ENCODE measurements at regions not wholly inside any gene's neighbourhood (a gene's known extent, or its start where the extent isn't known, plus 50 kb on each side); places are given as distances from the start of the nearest gene placed in this dataset.

DNA sequence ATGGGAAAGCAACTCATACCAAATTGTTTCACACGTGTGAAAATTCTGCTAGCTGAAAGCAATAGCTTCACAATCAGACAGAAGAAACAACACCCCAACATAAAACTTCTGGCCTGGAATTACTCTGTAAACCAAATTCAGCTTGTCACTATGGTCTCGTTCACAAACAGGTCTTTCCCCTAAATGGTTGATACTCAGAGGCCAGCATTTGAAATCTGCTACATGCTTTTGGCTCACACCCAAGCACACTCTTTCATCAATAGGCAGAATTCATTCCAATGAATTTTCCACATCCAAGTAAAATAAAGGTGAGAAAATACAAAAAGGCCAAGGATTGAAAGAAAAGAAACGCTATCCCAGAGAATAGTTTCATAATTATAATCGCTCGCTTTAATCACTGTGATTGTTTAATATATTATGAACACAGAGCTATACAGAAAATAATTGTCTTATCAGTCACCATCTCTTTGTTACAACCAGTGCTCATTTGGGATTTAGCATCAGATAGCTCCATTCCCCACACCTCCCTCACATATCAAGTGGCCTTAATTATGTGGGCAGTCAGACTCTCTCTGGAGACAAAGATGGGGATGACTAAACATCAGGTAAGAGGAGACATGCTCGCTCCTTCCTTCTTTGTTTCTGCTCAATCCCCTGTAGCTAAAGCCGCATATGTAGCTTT, 503.8 kb upstream of the ARRDC4 start:
- DNase-seq, result no peak

DNA sequence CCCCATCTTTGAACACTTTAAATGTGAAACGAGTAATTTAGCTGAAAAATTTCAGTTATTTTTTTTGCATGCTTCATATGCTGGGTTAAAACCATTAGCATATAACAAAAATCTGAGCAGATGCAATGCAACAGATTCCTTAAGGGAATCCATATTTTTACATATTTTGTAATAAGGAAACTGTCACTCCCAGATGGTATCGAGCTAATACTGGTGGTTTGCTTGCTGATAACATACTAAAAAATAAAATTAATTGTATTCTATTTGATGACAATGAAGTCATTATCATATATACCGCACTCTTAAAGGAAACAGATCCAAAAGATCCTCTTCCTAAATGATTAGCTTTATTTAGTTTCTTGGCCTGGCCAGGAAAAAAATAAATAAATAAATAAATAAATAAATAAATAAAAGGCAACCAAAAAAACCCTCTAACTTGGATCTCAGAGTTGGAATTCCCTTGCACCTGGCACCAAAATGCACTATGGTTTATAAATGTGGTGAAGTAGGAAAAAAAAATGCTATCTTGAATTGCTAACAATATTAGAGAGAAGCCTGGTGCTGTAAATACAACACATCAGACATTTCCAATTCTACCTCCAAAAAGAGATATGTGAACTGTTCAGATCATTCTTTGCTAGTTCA, 503.2 kb upstream of the ARRDC4 start:
- no peak for DNase-seq

DNA sequence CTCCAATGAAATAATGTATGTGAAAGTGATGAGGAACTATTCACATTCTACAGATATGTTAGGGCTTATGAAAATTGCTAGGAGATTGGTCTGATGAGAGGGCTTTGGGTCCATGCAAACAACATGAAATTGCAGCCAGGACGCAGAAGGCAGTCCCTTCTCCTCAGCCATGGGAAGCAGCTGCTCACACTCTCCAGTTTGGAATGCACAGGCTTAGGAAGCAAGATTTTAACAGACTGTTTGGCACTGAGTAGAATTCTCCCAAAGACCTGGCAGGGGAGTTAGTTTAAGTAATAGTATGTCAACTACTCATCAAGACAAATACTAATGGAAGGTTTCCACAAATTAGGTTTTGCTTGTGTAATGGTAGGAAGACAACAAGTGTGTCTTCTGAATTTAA, 500.7 kb upstream of the ARRDC4 start:
- no peak for DNase-seq

DNA sequence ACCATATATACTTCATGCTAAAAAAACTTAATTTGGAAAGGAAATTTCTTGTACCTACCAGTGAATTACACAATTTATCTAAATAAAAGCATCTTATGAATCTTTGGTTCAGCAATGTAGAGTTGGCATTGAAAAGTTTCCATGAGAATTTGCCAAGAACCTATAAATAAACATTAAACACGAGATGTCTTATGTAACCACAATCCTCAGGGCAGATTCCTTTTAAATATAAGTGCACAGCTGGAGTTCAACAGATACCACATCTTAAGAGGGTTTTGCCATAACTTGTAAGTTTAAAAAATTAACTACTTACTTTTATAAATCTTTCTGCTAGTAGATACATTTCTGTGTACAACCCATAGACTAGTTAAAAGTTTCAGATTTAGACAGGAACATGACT, 499.3 kb upstream of the ARRDC4 start:
- no peak for DNase-seq

DNA sequence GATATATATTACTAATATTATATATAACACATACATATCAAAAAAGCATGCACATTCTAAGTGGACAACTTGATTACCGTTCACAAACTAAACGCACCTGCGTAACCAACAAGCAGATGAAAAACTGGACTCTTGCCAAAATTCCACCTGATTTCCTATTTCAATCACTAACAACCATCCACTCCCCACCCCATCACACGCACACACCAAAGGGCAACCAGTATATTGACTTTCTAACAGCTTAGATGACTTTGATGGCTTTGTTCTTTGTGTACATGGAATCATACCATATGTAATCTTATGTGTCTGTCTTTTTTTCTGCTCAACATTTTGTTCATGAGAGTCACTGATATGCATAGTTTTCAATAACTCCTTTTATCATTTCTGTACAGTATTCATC, 496.8 kb upstream of the ARRDC4 start:
- DNase-seq, result no peak

DNA sequence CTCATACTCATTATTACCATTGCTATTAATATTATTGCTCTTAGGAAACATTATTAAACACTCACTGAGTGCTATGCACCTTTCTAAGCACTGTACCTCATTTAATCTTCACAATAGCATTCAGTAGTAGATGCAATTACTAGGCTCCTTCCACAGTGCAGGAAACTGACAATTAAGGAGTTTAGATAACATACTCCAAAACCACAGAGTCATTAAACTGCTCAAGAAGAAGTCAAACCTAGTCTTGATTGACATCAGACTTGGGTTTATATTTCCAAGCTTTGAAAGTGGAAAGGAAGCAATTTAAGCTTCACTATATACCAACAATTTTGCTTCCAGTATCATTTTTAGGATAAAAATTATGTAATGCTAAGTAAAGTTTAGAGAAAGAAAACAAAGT, 490.1 kb upstream of the ARRDC4 start:
- no peak for DNase-seq

DNA sequence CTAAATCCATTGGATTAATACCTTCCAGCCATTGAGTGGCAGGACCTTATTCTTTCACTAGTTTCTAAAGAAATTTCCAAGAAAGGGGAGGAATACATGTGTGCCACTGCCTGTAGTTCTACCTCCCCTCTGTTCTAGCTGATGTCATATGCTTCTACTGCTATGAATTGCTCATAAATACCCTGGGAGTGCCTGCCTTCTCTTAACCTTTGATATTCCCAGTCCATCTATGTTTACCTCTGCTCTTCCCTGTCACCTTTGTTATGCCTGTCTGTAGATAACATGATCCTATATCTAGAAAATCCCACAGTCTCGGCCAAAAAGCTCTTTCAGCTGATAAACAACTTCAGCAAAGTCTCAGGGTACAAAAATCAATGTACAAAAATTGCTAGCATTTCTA, 486.9 kb upstream of the ARRDC4 start:
- DNase-seq, result no peak

DNA sequence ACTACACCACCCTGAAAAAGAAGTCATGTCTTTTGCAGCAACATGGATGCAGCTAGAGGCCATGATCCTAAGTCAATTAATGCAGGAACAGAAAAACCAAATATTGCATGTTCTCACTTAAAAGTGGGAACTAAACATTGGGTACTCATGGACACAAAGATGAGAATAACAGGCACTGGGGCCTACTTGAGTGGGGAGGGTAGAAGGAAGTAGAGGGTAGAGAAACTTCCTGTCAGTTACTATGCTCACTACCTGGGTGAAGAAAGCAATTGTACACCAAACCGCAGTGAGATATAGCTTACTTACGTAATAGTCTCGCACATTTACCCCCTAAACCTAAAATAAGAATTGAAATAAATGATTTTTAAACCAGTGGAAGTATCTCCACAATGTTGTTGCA, 480.5 kb upstream of the ARRDC4 start:
- no peak for DNase-seq

DNA sequence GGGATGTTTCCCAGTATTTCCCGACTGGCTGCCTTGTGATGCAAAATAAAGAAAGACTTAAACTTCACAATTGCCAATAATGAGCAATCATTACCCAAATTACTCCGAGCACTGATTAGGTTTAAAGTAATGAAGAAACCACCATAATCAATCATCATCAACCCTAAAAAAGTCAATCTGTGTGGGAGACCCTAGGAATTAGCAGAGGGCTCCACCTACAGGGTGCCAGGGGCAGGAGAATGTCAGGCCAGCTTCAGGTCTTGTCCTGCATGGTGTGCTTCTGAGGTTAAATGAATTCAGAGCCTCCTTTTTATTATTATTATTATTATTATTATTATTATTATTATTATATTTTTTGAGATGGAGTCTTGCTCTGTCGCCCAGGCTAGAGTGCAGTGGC, 478.0 kb upstream of the ARRDC4 start:
- DNase-seq, result no peak

DNA sequence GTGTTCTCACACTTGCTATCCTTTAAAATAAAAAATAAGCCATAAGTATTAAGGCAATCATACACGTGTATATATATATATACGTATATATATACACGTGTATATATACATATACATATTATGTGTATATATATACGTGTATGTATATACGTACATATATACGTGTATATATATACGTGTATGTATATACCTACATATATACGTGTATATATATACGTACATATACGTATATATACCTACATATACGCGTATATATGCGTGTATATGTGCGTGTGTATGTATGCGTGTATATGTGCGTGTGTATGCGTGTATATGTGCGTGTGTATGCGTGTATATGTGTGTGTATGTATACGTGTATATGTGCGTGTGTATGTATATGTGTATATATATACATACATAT, 477.3 kb upstream of the ARRDC4 start:
- DNase-seq, result no peak

DNA sequence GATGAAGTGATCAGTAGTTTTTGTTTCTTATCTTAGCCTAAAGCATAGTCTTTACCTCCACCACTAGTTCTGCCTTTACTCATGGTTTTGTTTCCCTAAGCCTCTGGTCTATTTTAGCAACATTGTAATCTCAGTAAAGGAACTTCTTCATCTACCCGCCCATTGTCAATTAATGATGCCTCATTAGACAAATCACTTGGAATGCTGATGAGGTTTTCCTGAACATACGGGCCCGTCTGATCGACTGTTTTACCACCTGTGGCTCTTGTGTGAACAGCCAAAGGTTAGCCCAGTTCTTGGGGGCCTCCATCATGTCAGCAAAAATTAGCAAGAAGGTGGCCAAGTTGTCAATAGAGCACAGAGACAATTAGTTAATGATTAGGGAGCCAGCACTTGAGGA, 470.1 kb upstream of the ARRDC4 start:
- no peak for DNase-seq

DNA sequence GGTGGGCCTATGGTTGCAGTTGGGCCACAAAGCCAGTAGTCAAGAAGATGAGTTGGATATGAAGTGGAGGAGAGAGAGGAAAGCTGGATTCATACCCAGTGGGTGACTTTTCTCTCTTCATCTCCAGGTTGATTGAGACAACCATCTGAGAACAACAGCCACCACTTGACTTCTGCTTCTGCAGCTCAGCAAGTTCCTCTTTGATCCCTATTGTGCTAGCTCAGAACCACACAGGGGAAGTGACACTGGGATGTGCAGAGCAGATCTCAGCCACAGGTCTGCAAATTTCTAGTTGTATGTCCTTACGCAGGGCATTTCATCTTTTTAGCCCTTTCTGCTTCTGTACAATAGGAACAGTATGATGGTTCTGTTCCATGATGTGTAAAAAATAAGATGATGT, 459.2 kb upstream of the ARRDC4 start:
- DNase-seq, result peak; percentile 9

DNA sequence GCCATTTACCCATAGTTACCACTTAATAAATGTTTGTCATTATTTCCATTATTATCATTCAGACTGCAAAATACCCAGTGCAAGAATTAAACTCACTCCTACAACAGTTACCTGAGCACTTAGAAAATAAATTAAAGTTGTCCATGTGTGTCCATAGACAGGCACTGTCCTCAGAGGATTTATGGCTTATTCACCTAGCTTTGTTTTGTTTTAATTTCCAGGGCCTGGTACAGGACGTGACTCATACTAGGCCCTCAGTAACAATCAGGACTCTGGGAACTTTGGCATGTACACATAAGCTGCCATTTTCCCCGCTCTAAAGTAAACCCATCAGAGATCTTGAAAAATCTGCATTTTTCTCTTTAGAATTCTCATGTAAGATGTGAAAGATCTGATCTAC, 458.5 kb upstream of the ARRDC4 start:
- no peak for DNase-seq

DNA sequence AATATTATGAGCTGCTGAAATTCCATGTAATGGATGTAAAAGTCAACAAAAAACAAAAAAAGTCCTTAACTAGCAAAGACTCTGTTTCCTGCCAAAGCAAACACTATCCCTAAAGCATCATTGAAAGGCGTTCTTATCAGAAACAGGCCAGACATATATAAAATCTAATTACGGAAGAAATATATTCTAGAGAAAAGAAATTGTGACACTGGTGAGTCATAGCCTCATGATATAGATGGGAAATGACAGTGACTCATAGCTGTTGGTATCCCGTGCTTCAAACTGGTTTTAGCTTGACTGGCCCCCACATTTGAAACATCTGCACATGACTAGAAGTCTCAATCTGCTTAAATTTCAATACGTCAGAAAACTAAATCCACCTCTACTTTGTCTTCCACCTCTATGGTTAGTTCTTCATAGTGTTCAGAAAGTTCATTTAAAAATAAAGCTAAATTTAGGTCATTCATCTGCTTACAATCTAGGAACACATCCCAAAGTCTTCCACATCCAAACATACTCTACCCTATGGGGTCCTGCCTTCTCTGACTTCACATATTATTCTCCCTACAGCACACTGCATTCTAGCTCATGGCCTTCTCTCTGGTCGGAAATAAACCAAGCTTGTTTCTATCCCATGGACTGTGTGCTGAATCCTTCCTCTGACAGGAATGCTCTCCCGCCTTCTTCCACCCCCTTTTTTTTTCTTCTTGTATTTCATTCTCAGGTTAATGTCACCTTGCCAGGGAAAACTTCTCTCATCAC, 456.3 kb upstream of the ARRDC4 start:
- DNase-seq, result peak; percentile 0

DNA sequence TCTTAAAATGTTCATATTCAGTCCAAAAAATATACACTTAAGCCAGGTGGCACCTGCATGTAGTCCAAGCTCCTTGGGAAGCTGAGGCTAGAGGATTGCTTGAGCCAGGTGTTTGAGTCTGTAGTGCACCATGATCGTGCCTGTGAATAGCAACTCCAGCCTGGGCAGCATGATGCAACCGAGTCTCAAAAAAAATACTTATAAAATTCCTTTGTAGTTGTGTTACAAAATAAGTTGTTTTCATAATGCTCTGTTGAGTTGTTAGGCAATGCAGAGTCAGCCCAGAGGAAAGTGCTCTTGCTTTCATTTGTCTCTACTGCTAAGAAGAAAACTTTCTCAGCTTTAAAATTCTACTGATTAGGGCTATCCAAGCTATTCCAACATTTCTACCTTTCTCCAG, 442.8 kb upstream of the ARRDC4 start:
- no peak for DNase-seq

DNA sequence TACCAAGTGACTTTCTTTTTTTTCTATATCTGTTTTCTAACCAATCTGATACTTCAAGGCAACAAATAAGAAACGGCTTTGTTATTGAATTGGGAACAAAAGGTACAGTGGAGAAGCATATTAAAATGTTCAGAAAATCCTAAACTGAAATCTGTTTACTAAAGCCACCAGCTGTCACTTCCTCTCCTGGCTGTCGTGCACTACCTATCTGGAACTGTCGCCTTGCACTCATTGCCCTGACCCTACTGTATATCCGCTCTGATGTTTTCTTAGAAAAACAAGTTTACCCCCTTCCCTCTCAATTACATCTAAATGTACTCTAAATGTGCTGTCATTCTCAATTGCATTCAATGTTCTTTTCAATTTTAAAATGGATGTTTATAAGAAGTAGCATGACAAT, 439.8 kb upstream of the ARRDC4 start:
- no peak for DNase-seq

DNA sequence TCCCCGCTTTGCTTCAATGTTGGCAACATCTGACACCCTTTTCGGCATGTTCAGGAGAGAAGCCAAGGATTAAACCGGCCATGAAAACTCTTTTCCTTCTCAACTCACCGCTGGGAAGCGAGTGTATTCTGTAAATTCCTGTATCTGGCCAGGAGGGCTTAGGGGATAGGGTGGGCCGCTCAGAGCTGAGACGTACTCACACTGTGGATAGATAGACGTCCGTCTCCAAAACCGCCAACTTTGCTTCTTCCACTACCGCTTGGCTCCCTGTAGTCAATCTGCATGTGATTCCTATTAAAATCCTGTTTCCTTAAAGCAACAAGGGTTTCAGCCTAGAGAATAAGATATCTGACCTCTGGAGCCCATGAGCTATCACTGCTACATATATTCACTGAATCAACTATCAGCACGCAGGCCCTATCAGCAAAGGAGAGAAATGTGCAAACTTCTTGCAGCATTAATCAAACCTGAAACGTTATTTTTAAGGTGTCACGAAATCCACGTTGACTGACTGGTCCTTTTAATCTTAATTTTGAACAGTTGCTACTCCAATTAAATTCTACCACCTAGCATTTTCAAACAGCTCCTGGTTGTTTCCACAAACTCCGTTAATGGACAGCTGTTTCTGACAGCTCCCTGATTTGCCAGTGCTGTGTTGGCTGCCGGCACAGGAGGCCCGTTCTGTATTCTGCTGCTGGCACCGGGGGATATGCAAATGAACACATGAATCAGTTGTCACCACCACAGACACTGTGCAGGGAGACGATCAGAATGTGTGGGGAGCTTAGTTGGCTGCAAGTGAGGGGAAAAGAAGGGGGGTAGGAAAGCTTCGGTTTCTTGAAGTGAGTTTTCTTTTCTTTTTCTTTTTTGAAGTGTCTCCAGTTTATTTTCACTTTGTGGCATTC, 438.9 kb upstream of the ARRDC4 start:
- no peak for DNase-seq

DNA sequence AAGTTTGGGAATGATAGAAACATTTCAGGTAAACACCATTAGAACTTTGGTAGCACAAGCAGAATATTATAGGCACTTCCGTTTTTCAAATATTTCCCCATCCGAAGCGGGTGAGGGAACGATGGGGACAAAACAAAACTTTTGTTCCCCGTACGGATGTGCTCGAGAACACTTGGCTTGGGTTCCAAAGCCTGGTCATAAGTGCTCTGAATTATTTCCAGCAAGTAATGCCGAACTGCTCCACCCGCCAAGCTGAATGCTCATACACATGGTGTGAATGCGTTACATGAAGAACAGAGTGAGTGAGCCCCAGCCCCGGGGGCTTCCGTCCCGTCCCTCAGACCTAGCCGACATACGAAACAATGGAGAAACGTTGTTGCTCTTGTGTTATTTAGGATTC, 438.2 kb upstream of the ARRDC4 start:
- DNase-seq, result no peak

DNA sequence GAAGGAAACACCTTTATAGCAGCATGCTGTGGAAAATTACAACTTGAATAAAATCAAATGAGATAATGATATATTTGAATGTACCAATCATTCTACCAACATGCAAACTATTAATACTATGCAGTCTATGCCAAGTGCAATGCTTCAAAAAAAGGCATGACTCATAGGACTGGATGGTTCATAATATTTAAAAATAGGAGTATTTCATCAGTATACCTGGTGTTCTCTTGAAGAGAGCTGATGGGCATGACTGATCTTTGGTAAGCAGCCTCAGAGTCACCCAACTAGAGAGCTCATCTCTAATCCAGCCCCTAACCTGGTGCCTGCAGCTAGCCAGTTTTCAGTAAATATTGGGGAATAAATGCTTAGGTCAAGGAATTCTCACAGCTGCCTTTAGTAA, 434.7 kb upstream of the ARRDC4 start:
- DNase-seq, result no peak

DNA sequence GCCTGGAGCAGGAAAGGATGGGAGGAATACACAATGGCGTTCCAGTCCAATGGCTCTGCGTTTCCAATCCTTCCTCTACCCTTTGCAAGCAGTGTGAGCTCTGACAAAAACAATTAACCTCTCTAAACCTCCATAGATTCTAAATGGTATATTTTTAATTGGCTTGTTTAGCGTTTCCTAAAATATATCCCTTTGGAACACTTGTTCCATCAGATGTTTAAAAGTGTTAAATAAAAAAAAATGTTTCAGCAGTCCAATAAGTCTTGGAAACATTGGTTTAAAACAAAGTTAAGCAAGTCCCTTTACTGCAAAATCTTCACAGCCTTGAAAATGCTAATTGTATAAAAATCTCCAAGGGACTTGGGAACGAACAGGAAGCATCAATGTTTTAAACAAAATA, 432.3 kb upstream of the ARRDC4 start:
- DNase-seq, result no peak

DNA sequence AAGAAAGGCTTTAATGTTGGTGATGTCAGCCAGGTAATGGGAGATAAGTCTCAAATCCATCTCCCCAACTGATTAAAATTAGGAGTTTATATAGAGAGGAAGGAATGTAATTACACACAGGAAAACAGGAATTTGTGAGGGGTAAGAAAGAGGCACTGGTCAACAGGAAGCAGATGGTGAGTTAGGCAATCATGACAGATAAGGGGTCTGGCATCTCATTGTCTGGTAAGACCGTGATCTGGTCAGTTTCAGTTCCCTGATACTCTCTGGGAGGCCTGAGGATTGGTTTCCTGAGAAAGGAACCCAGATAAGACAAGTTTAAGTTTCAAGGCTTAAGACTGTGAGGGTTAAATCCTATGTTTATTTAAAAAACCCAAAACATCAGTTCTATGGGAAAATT, 414.7 kb upstream of the ARRDC4 start:
- no peak for DNase-seq

DNA sequence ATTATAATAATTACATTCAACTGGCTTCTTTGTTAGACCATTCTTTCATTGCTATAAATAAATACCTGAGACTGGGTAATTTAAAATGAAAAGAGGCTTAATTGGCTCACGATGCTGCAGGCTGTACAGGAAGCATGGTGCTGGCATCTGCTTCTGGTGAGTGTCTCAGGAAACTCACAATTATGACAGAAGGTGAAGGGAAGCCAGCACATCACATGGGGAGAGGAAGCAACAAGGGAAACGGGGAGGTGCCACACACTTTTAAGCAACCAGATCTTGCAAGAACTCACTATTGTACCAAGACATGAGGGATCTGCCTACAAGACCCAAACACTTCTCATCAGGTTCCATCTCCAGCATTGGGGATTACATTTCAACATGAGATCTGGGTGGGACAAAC, 413.1 kb upstream of the ARRDC4 start:
- no peak for DNase-seq

DNA sequence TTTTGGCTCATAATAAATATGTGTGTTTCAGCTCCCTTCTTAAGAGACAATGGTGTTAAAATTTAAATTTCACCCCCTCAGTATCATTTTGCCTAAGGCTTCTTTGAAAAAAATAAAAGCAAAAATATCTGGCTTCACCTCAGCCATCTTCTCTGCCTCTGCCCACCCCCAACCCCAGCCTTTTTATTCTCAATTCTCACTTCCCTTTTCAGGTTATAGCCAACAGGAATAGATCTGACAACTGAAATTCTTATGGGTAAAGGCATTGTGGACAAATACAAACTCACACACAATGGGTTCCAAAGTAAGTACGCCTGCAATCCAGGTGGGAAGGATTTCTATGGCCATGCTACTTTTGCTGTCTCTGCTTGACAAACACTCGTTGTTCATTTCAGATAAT, 399.0 kb upstream of the ARRDC4 start:
- DNase-seq, result no peak

Measured in CD4-positive, alpha-beta T cell treated with Interleukin-12 subunit alpha and Interleukin-12 subunit beta, for 1 hour (primary cell).